ENCODE measurements at regions not wholly inside any gene's neighbourhood (a gene's known extent, or its start where the extent isn't known, plus 50 kb on each side); places are given as distances from the start of the nearest gene placed in this dataset.

GRCh38 chr21:38680401-38680800 lies 125.3 kb upstream of the ETS2 start:
- no peak for TF ChIP-seq RAD21 (conservative IDR thresholded peaks at IDR 0.05)
- no peak for TF ChIP-seq EZH2 (IDR thresholded peaks at IDR 0.05; ENCODE audit: borderline replicate concordance, insufficient read depth, low read length, poor library complexity, severe bottlenecking)
- TF ChIP-seq EP300 (conservative IDR thresholded peaks at IDR 0.05; ENCODE audit: poor library complexity, severe bottlenecking) = no peak
- TF ChIP-seq CTCF (IDR thresholded peaks at IDR 0.05; ENCODE audit: poor library complexity, severe bottlenecking) = no peak
- TF ChIP-seq POLR2AphosphoS5 (IDR thresholded peaks at IDR 0.05) = no peak
- no peak for TF ChIP-seq MXI1 (conservative IDR thresholded peaks at IDR 0.05; ENCODE audit: poor library complexity, severe bottlenecking)
- no peak for TF ChIP-seq REST (IDR thresholded peaks at IDR 0.05; ENCODE audit: borderline replicate concordance)
- TF ChIP-seq TAF1 (IDR thresholded peaks at IDR 0.05; ENCODE audit: low read depth) = no peak
- TF ChIP-seq SMC3 (conservative IDR thresholded peaks at IDR 0.05; ENCODE audit: poor library complexity) = no peak

Data from neural cell (in vitro differentiated cells).